Heart left ventricle (tissue), 13 donors: ENCODE measurements at regions not wholly inside any gene's neighbourhood (a gene's known extent, or its start where the extent isn't known, plus 50 kb on each side); places are given as distances from the start of the nearest gene placed in this dataset.

Source experiments
- POLR2A ChIP-seq, 2 donors: fragments of 450-650 bp; IDR thresholded peaks; one replicate each; pipeline ENCODE4 v1.6.1; 2017; ENCODE audit warnings: antibody characterized with exemption in 2 of 2, mild to moderate bottlenecking in 2 of 2, moderate library complexity in 2 of 2
- TF ChIP-seq, protein P1 (sequence below), 12 donors: fragments of 200-600 bp; sonication (generic) in 4 of 12; IDR thresholded peaks; one replicate each; pipeline versions ENCODE4 v1.5.0 to v1.8.0; 2018 to 2022; ENCODE audit warnings: antibody characterized with exemption in 12 of 12, mild to moderate bottlenecking in 5 of 12
- donor health status: ischemic (EF 13 %, LVEDD 7.1; RV severe dilation, severe dysfunction).
- donor health status: DM: no; HTN: yes; CAD: no.
- donor health status: DM: no; HTN: no; CAD: no.
- donor health status: ischemic (EF 25% LVEDD 6.9; RV normal size, moderate dysfunction).
- donor health status: ischemic (EF 25% LVEDD 5.7; RV mildly dilated, moderate dysfunction).
- donor health status: ischemic (EF 35%, LVEDD 5.7; RV mildly dilated, moderate dysfunction).
- donor health status: nonischemic (EF 11% LVEDD 7.7; RV severe dilation, severe dysfunction).
- donor health status: DM: yes; HTN: yes; CAD: no.
- donor health status: PGD.
- donor health status: ischemic (EF 29% LVEDD 5.4; RV normal size, mild dysfunction).
- donor health status: nonischemic (EF 23%, LVEDD 6.1; RV moderate dilation, normal function).

DNA sequence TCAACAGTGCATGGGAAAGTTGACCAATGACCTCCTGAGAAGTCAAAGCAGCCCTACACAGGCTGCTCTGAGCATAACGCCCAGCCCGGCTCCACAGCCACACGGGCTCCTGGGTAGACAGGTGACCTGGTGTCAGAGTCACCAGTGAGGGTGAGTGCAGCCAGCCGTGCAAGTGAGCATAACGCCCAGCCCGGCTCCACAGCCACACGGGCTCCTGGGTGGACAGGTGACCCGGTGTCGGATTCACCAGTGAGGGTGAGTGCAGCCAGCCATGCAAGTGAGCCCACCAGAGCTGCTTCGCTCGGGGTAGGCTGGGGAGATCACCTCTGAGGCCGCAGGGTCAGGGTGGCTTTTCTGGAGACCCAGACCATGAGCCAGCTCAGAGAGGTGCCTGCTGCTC lies 94.3 kb upstream of the TMEM18 start:
- TF ChIP-seq, protein P1, sequence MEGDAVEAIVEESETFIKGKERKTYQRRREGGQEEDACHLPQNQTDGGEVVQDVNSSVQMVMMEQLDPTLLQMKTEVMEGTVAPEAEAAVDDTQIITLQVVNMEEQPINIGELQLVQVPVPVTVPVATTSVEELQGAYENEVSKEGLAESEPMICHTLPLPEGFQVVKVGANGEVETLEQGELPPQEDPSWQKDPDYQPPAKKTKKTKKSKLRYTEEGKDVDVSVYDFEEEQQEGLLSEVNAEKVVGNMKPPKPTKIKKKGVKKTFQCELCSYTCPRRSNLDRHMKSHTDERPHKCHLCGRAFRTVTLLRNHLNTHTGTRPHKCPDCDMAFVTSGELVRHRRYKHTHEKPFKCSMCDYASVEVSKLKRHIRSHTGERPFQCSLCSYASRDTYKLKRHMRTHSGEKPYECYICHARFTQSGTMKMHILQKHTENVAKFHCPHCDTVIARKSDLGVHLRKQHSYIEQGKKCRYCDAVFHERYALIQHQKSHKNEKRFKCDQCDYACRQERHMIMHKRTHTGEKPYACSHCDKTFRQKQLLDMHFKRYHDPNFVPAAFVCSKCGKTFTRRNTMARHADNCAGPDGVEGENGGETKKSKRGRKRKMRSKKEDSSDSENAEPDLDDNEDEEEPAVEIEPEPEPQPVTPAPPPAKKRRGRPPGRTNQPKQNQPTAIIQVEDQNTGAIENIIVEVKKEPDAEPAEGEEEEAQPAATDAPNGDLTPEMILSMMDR (IDR thresholded peaks at IDR 0.05), result no peak
- no peak for TF ChIP-seq POLR2A (IDR thresholded peaks at IDR 0.05)
